DMS114 treated with DMSO at 0.1 percent for 48 hours (cell line): ENCODE measurements at regions not wholly inside any gene's neighbourhood (a gene's known extent, or its start where the extent isn't known, plus 50 kb on each side); places are given as distances from the start of the nearest gene placed in this dataset.
"Not testable (repeated sequence)": the region's sequence is repeated elsewhere in the genome, so short reads cannot be mapped to it uniquely, and the experiment has no call there.

ENCODE experiments used
- DNase-seq: peaks from one replicate; lab custom pipeline; 2025; ENCODE audit not compliant: unreplicated experiment; lab: John Stamatoyannopoulos, UW

- no peak for DNase-seq
Measured at GRCh38 chr7:9681284-9681683, 1247.9 kb downstream of the NXPH1 start.

GRCh38 chr7:9691286-9691685 lies 1257.9 kb downstream of the NXPH1 start:
- DNase-seq, result no peak

- no peak for DNase-seq
Measured at GRCh38 chr7:9698375-9698774, 1265.0 kb downstream of the NXPH1 start.

GRCh38 chr7:9709216-9709615 lies 1264.5 kb upstream of the PHF14 start:
- no peak for DNase-seq

- DNase-seq, result no peak
Measured at GRCh38 chr7:9711259-9711918, 1262.3 kb upstream of the PHF14 start.

- DNase-seq, result no peak
Measured at GRCh38 chr7:9718071-9718661, 1255.5 kb upstream of the PHF14 start.

- no peak for DNase-seq
Measured at GRCh38 chr7:9719303-9719702, 1254.4 kb upstream of the PHF14 start.

- no peak for DNase-seq
Measured at GRCh38 chr7:9719721-9720120, 1254.0 kb upstream of the PHF14 start.

GRCh38 chr7:9725940-9726663 lies 1247.6 kb upstream of the PHF14 start:
- not testable (repeated sequence) for DNase-seq

- DNase-seq, result not testable (repeated sequence)
Measured at GRCh38 chr7:9726811-9727210, 1246.9 kb upstream of the PHF14 start.

GRCh38 chr7:9727467-9727869 lies 1246.2 kb upstream of the PHF14 start:
- not testable (repeated sequence) for DNase-seq

GRCh38 chr7:9728014-9728657 lies 1245.5 kb upstream of the PHF14 start:
- DNase-seq, result not testable (repeated sequence)

- no peak for DNase-seq
Measured at GRCh38 chr7:9752033-9752432, 1221.6 kb upstream of the PHF14 start.

GRCh38 chr7:9761224-9761623 lies 1212.4 kb upstream of the PHF14 start:
- no peak for DNase-seq

GRCh38 chr7:9776900-9777299 lies 1196.8 kb upstream of the PHF14 start:
- DNase-seq, result no peak

GRCh38 chr7:9778367-9778766 lies 1195.3 kb upstream of the PHF14 start:
- DNase-seq, result no peak

- no peak for DNase-seq
Measured at GRCh38 chr7:9781710-9782109, 1192.0 kb upstream of the PHF14 start.

- no peak for DNase-seq
Measured at GRCh38 chr7:9782275-9782674, 1191.4 kb upstream of the PHF14 start.

- no peak for DNase-seq
Measured at GRCh38 chr7:9785211-9785610, 1188.5 kb upstream of the PHF14 start.

- no peak for DNase-seq
Measured at GRCh38 chr7:9796241-9796640, 1177.4 kb upstream of the PHF14 start.

- DNase-seq, result no peak
Measured at GRCh38 chr7:9822458-9823290, 1151.0 kb upstream of the PHF14 start.
